ENCODE measurements at regions not wholly inside any gene's neighbourhood (a gene's known extent, or its start where the extent isn't known, plus 50 kb on each side); places are given as distances from the start of the nearest gene placed in this dataset.
"Not testable (repeated sequence)": the region's sequence is repeated elsewhere in the genome, so short reads cannot be mapped to it uniquely, and the experiment has no call there.

DNA sequence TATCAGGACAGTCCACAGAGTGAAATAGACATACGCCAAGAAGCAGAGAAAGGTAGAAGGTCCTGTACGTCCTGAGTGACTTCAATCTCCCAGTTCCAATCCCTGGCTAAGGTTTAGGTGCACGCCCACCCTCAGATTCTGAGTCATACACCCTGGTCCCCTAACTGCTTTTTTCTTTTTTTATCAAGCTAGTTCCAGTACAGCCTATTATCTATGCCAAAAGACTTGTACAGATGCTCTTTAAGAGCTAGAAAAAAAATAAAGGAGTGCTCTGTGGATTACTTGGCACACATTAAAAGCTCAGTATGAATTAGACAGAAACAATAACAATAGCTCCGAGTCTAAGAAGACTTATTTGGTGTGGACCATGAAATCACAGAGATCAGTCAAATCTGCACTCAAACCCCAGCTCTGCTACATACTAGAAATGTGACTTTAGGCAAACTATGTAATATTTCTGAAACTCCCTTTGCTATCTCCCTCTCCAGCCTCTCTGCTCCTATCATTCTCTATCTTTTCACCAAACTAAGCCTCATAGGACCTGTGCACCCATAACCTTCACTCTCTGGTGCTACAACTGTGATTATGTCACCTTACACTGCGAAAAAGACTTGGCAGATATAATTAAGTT lies 168.8 kb upstream of the KCTD7 start:
- DNase-seq: not testable (repeated sequence)

DNA sequence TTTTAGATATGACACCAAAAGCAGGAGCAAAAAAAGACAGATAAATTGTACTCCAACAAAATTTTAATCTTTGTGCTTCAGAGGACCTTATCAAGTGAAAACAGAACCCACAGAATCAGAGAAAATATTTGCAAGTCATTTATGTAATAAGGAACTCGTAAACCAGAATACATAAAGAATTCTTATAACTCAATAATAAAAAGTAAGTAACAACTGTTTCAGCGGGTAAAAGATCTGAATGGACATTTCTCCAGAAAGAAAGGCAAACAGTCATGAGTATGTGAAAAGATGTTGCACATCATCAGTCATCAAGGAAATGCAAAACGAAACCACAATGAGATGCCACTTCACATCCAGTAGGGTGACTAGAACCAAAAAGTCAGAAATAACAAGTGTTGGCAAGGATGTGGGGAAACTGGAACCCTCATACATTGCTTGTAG lies 167.7 kb upstream of the KCTD7 start:
- DNase-seq: peak in 1 of 5 experiments; percentile 31

DNA sequence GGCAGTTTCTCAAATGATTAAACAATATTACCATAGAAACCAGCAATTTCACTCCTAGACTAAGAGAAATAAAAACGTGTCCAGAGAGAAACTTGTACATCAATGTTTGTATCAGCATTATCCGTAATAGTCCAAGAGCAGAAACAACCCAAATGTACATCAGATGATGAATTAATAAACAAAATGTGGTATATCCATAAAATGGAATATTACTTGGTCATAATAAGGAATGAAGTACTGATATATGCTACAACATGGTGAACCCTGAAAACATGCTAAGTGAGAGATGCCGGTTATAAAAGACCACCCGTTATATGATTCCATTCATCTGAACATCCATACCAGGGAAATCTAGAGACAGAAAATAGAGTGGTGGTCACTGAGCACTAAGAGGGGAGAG lies 167.3 kb upstream of the KCTD7 start:
- not testable (repeated sequence) for DNase-seq

DNA sequence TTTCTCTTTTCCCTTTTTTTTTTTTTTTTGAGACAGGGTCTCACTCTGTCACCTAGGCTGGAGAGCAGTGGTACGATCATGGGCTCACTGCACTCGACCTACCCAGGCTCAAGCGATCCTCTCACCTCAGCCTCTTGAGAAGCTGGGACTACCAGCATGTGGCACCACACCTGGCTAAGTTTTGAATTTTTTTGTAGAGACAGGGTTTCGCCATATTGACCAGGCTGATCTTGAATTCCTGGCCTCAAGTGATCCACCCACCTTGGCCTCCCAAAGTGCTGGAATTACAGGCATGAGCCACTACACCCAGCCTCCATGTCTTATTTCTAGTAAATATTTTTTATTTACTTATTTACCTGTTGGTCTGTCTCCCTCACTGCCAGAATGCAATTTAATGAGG lies 165.8 kb upstream of the KCTD7 start:
- not testable (repeated sequence) for DNase-seq

DNA sequence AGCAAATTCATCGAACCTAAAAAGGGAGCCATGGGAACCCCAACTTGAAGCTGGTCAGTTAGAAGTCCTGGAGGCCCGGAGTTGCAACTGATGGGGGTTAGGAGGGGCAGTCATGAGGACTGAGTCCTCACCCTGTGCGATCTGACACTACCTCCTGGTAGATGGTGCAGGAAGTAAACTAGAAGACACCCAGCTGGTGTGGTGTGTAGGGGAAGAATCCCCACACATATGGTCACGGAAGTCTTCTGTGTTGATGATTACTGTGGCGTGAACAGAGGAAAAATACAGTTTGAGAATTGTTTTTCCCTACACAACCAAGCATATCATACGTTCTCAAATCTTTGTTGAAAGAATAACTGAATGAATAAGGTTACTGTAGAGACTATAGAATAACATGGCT lies 164.6 kb upstream of the KCTD7 start:
- no peak for DNase-seq

DNA sequence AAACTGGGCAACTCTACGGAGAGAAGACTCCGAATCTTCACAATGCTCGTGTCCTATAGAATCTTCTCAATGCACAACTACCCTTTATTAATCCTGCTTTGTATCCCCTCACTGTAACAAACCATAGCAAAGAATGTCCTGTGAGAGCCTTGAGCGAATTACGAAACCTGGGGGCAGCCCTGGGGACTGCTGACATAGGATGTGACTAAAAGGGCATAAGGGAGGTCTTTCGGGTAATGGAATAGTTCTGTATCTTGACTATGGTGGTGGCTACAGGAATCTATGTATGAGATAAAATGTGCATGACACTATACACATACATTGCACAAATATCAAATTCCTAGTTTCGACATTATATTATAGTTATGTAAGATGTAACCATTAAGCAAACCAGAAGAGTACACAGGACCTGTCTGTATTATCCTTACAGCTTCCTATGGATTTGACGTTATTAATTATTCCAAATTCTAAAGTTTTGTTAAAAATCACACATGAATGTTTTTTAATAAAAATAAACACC lies 162.5 kb upstream of the KCTD7 start:
- DNase-seq: no peak

DNA sequence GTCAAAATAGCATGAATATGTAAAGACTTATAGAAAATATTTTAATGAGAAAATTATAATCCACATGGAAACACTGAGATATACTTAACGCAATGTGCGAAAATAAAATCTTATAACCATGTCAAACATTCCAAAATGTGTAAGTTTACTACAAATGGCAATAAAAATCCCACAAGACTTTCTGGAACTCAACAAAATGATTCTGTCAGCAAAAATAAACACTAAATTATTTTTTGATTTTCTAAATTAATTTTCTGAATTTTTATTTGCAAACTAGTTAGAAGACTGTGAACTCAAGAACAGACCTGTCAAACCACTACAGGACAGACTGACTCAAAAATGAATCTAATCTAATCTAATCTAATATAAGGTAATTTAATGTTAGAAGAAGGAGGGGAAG lies 160.8 kb upstream of the KCTD7 start:
- DNase-seq: no peak

DNA sequence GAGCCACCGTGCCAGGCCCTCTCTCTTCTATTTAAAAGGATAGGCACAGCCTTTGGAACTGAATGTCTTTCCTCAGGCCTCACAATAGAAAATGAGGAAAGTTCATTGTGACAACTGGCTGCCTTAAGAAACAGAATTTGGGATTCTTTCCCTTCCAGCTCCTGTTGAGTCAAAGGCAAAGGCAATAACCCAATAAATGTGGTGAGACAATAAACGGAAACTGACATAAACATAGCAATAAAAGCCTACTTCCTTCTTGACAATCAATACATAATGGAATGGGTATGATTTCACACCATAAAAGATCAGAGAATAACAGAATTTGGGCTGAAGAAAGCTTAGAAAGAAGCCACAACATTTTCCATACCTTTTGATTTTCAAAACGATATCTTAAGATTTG lies 155.6 kb upstream of the KCTD7 start:
- DNase-seq: not testable (repeated sequence)

DNA sequence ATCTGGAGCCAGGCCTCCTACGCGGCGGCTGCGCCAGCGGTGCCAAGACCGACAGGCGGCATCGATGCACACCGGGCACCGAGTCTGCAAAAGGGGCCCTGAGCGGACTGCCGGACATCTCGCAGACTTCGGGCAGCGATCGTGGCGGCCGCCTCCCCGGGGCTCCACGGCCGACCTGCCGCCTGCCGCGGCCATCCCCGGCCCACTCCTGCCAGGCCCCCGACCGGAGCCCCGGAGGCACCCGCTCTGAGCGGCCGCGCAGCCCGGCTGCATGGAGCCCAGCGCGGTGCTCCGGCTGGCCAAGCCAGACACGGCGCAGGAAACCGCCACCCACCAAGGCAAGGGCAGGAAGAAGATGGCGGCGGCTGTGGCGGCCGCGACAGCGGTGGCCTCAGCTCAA lies 154.2 kb upstream of the KCTD7 start:
- no peak for DNase-seq

DNA sequence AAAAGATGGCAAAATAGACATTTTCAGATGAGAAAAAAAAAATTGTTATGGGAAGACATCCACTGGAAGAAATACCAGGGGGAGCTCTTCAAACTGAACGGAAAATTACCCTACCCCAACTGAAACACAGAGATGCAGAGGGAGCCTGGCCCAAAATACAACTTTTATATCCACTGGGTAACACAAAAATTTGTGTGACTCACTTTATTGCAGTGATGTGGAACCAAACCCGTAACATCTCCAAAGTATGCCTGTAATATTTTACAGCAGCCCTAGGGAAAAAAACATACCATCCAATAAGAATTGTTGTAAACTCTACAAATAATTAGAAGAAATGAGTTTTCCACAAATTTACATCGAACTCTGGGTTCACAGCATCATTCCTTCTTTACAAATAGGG lies 152.6 kb upstream of the KCTD7 start:
- DNase-seq: not testable (repeated sequence)

DNA sequence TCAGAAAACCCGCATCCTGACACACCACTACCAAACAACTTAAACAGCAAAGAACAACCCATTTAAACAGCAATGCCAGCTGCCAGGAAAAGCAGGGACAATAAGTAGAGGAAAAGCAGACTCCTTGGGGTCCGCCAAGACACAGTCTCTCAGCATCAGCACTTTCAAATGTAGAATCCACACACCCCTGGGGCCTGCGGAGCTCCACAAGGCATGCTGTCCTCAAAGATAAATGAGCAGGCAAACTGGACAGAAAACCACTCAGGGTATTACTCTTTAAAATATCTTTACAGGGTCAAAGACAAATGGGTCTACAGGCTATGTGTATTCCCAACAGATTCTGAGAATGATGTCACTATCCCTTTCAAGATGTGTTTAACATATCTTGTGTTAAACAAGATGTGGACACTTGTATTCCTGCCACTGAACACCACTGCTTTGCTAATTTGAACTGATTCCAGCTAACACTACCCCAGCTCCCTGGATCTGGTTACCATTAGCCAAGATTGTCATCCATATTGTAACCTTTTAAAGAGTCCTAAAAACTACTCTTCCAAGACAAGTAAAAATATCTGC lies 150.8 kb upstream of the KCTD7 start:
- not testable (repeated sequence) for DNase-seq

DNA sequence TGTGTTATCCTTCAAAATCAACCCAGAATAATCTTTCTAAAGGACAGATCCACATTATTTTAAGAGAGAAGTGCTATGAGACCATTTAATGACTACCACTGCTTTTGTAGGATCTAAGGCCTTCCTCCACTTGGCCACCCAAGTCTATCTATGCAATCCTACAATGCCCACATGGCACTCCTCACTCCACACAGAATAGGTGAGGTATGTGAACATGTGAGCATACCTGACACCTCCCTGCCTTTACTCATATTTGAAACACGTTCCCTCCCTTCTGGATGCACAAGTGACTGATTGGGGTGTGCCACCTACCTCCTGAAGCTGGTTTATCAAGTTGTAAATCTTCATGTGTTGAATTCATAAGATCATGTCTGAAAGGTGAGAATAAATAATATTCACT lies 147.5 kb upstream of the KCTD7 start:
- DNase-seq: not testable (repeated sequence)

DNA sequence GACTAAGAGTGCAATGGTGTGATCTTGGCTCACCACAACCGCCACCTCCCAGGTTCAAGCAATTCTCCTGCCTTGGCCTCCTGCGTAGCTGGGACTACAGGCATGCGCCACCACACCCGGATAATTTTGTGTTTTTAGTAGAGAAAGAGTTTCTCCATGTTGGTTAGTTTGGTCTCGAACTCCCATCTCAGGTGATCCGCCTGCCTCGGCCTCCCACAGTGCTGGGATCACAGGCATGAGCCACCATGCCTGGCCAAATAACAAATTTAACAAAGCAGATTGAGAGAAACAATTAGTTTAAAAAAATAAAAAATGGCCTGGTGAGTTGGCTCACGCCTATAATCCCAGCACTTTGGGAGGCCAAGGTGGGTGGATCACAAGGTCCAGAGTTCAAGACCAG lies 139.6 kb upstream of the KCTD7 start:
- not testable (repeated sequence) for DNase-seq

DNA sequence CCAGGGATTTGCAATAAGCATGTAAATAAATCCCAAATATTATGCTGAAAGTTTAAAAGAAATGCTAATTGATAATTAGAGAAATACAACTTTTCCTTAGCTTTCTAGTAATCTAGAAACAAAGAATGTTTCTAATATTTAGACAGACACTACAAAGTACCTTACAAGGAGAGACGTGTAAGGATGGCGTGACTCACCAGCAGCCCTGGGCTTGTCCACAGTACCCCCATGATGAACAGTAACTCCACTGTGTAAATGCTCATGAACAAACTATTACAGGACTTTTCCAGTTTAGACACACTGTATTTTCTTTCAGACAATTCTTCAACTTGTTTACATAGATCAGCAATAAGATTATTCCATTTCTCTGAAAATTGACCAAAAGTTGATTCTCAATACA lies 138.9 kb upstream of the KCTD7 start:
- not testable (repeated sequence) for DNase-seq

DNA sequence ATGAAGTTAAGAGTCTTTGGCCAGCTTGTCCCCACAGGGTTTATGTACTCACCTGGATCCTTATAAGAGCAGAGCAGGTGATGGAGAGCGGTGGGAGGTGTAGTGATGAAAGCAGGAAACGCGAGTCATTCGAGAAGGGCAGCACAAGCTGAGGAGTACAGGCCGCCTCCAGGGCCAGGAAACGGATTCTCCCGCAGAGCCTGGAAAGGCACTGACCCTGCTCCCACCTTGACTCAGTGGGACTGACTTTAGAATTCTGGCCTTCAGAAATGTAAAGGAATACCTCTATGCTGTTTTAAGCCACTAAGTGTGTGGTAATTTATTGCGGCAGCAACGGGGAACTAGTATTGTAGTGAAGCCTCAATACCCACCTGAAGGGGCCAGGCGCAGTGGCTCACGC lies 137.7 kb upstream of the KCTD7 start:
- DNase-seq: not testable (repeated sequence)

DNA sequence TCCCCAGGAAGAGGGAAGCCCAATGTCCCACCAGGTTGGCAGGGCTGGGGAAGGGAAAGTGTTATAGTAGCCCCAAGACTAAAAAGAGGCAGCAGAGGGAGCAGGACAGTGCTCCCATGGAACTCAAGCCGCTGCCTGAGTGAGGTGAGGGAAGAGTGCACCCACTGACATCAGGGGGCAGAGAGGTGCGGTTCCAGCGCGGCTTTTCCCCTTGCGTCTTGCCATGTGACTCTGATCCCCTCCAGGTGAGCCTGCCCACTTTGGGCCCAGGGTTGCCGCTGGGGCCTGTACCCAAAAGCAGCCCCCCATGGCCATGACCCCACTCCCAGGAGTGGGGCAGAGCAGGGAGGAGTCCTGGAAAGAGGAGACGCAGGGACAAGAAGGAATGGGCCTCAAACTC lies 136.3 kb upstream of the KCTD7 start:
- not testable (repeated sequence) for DNase-seq

DNA sequence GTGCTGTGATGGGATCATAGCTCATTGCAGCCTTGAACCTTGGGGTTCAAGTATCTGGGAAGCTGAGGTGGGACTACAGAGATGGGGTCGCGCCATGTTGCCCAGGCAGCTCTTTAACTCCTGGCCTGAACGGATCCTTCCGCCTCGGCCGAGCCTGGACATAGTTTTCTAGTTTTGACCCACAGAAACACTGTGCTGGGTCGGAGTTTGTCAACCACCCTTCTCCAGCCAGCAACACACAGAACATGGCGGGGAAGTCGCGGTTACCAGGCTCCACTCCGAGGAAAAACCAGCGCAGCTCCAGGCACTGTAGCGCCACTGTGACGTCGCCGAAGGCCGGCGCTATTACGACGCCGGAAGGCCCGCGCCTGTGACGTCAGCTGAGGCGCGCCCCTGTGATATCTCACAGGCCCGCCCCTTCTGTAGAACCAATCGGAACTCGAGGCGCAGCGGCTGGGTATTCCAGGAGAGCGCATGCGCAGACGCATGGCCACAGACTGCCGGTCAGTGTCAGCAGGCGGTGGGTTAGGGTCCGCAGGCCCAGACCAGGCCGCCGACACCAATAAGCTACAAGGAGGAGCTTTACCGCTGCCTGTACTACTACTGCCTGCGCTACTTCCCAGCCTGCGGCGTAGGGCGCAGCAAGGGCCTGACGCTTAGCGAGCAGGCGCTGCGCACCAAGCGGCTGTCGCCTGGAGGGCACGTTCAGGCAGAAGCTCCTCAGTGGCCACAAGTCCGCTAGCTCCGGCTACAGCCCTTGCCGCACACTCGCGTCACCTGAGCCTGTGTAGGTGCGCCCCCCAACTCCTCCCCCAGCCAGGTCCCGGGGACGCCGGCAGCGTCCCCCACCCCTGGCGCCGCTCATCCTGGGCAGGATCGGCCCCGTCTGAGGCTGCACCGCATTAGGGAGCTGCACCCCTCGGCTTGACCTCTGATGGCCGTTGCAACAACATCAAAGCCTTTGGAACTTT lies 135.2 kb upstream of the KCTD7 start:
- peak; percentile 87 to 98 (median 94) for DNase-seq

DNA sequence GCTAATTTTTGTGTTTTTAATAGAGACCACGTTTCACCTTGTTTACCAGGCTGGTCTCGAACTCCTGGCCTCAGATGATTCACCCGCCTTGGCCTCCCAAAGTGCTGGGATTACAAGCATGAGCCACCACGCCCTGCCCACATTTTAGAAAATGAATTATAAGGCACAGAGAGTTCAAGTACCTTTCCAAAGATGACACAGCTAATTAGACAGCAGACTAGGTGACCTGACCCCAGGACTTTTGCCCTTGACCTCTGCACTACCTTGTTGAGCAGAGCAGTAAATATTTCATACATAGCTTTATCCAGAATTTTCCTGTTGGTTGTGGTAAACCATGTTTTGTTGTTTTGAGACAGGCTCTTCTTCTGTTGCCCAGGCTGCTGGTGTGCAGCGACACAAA lies 131.3 kb upstream of the KCTD7 start:
- DNase-seq: no peak

DNA sequence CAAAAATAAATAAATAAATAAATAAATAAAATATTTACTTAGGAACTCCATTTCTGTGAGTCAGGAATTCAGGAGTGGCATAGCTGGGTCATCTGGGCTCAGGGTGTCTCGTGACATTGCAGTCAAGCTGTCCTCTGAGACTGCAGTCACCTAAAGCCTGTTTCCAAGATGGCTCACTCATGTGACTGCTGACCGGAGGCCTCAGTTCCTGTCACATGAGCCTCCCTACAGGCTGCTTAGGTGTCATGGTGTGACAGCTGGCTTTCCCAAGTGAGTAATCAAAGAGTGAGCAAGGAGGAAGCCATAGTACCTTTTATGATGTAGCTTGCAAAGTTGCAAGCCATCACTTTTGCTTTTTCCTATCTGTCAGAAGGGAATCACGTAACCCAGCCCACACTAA lies 128.6 kb upstream of the KCTD7 start:
- DNase-seq: no peak

DNA sequence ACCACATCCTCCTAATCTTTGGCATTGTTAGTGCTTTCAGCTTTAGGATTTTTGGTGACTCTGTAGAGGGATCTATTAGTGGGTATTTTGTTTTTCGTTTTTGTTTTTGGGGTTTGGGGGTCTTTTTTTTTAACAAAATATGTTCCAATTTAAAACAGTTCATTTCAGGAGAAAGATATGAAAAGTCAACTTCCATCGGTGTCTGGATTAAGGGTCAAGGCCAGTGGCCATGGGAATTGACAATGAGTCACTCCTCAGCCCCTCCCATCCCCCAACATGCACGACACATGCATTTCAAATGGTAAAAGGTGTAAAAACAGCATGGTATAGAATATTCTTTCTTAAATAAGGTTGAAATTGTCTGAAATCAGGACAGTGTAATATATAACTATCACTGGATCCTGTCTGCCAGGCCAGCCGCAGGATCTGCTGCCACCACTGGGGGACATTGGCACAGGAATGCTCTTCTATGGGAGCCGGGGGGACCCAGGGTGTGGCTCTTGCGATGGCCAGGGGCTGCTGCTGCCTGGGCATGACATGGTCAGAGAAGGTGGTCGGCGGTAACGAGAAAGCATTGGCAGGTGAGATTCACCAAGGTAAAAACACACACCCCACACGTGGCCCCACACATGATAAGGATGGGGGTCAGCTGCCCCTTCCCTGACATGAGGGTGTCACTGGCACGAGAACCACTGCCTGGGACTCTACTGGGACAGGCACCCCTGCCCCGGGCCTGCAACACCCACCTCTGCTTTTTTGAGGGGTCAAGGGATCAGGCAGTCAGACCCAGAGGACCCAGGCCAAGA lies 126.2 kb upstream of the KCTD7 start:
- DNase-seq: no peak

DNA sequence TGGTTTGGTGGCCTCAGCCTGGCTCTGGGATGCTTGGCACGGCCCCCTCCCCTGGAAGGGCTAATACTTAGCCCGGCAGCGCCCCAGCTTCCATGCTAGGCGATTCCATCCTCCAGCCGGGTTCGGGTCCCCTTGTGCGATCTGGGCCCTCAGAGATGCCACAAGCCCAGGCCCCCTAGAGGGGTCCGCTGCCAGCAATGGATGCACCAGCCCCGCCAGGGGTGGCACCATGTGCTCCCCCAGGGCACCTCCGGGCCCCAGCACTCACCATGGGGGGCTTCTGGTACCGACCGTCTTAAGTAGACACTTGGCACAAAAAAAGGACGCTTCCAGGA lies 125.7 kb upstream of the KCTD7 start:
- no peak for DNase-seq

DNA sequence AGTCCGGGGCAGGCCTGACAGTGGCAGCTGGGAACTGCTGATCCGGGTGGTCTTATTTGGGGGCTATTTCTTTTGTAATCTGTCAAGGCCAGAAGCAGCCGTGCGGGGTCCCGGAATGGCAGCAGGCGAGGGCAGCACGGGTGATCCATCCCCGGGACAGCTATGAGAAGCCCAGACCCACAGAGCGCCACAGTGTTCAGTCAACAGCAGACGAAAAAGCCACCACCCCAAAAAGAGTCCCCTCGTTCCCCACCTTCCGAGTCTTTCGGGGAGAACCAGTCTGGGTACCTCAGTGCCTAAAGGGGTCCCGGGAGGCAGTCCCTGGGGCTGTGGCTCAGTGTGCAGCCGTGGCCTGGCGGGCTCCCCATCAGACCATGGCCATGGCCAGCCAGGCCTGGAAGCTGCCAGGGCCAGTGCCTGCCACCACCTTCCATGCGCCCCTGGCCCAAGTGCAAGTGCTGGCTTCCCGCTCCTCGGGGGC lies 125.1 kb upstream of the KCTD7 start:
- no peak for DNase-seq

DNA sequence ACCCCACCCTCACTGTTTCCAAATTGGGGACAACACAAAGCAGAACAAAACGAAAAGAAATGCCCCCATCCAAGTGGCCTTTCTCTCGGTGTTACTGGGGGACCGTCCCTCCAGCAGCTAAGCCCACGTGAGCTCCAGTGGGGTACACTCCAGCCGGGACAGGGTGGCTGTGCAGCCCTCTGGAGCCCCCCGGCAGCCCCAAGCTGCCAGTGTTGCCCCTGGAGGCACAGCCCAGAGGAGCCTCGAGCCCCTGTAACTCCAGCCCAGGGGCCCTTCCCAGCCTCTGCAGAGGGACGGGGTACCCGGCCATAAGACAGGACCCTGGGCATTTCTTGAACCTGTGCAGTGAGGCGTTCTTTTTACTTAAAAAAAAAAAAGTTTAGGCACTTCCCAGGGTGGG lies 124.5 kb upstream of the KCTD7 start:
- DNase-seq: no peak

All from T-helper 2 cell (primary cell).